OCI-LY3 (cell line): ENCODE measurements at regions not wholly inside any gene's neighbourhood (a gene's known extent, or its start where the extent isn't known, plus 50 kb on each side); places are given as distances from the start of the nearest gene placed in this dataset.

Experiments used
- CTCF ChIP-seq: fragments of 200-600, 300-600 bp; sonication (generic); IDR thresholded peaks from 2 replicates; pipeline ENCODE4 v1.5.1; 2014; ENCODE audit warnings: antibody characterized with exemption, low read length, low read depth
- EZH2phosphoT487 ChIP-seq: fragments of 200-600 bp; shearing (Covaris generic); IDR thresholded peaks from 2 replicates; pipeline ENCODE4 v1.6.1; 2018; ENCODE audit warnings: antibody characterized with exemption, mixed run types, low read depth

- TF ChIP-seq EZH2phosphoT487 (no peak), CTCF (no peak)
Observed at GRCh38 chr2:82511894-82512293, 1947.2 kb downstream of the SUCLG1 start.
